KG1 (cell line): ENCODE measurements at regions not wholly inside any gene's neighbourhood (a gene's known extent, or its start where the extent isn't known, plus 50 kb on each side); places are given as distances from the start of the nearest gene placed in this dataset.
"Not testable (repeated sequence)": the region's sequence is repeated elsewhere in the genome, so short reads cannot be mapped to it uniquely, and the experiment has no call there.

Experiments
- DNase-seq: peaks from one replicate; lab custom pipeline; 2025; lab: John Stamatoyannopoulos, UW

DNA sequence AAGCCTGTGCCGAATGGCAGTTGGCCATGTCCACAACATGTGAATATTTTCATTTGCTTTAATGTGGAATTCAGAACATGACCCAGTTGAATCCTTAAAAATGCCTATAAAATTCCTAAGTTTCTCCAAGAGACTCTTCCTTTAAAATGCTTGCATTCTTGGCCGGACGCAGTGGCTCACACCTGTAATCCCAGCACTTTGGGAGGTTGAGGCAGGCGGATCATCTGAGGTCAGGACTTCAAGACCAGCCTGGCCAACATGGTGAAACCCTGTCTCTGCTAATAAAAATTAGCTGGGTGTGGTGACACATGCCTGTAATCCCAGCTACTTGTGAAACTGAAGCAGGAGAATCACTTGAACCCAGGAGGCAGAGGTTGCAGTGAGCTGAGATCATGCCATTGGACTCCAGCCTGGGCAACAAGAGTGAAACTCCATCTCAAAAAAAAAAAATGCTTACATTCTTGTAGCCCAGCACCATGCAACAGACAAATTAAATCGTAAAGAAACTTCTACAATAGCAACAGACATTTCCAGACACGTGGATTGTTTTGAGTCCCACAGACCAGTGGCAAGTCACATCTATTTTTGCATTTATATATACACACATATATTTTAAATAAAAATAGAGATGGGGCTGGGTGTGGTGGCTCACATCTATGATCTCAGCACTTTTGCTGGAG, 274.4 kb downstream of the GOLGA6L6 start:
- not testable (repeated sequence) for DNase-seq

DNA sequence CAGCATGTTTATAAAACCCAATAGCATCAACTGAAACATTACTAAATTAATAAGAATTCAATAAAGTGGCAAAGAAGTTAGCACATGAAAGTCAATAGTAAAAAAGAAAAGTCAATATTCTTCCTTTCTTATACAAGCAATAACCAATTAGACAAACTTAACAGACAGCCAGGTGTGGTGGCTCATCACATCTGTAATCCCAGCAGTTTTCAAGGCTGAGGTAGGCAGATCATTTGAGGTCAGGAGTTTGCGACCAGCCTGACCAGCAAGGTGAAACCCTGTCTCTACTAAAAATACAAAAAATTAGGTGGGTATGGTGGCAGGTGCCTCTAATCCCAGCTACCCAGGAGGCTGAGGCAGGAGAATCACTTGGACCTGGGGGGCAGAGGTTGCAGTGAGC, 275.9 kb downstream of the GOLGA6L6 start:
- not testable (repeated sequence) for DNase-seq

DNA sequence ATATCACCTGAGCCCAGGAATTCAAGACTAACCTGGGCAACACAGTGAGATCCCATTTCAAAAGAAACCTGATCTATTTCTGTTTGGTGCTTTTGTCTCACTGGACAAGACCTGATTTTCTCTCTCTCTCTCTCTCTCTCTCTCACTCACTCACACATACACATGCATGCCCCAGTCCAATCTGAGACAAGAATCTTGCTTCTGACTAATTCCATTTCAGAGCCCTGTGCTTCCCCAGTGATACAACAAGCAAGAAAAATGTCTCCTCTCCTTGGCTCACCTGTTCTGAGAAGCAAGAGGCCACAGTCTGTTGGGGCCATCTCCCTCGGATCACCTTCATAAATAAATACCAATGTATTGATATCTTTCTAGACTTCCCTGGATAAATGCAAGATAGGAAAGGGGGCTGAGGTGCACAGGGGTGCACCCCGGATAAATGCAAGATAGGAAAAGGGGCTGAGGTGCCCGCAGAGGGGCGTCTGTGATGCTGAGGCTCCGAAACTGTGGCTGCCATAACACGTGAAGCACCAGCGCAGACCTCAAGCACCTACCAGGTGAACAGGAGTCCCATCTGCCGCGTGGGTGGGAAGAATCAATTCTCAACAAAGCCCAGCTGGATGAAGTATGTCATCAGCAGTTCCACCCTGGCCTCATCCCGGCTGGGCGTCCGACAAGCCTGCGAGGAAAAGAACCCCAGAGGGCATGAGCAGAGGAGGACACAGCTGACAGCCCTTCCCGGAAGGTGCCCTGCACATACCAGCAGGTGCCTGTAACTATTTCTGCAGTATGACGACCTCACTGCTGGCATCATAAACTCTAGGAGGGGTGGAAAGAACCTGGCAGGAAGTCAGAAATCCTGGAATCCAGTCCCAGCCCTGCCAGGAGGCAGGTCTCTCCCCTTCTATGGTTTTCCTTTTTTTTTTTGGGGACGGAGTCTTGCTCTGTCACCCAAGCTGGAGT, 280.0 kb downstream of the GOLGA6L6 start:
- DNase-seq = not testable (repeated sequence)

DNA sequence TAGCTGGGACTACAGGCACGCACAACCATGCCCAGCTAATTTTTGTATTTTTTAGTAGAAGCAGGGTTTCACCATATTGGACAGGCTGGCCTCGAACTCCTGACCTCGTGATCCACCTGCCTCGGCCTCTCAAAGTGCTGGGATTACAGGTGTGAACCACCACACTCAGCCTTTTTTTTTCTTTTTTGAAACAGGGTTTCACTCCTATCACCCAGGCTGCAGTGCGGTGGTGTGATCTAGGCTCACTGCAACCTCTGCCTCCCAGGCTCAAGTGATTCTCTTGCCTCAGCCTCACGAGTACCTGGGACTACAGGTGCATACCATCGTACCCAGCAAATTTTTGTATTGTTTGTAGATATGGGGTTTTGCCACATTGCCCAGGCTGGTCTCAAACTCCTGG, 280.9 kb downstream of the GOLGA6L6 start:
- not testable (repeated sequence) for DNase-seq

DNA sequence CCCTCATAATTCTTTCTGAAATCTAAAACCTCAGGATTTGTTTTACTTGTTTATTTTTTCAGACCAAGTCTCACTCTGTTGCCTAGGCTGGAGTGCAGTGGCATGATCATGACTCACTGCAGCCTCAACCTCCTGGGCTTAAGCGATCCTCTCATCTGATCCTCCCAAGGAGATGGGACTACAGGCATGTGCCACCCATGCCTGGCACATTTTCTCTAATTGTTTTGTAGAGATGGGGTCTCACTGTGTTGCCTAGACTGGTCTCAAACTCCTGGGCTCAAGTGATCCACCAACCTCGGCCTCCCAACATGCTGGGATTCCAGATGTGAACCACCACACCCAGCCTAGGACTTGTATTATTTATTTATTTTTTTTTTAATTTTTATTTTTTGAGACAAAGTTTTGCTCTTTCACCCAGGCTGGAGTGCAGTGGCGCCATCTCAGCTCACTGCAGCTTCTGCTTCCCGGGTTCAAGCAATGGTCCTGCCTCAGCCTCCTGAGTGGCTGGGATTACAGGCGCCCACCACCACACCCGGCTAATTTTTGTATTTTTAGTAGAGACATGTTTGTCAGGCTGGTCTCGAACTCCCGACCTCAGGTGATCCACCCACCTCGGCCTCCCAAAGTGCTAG, 281.9 kb downstream of the GOLGA6L6 start:
- not testable (repeated sequence) for DNase-seq

DNA sequence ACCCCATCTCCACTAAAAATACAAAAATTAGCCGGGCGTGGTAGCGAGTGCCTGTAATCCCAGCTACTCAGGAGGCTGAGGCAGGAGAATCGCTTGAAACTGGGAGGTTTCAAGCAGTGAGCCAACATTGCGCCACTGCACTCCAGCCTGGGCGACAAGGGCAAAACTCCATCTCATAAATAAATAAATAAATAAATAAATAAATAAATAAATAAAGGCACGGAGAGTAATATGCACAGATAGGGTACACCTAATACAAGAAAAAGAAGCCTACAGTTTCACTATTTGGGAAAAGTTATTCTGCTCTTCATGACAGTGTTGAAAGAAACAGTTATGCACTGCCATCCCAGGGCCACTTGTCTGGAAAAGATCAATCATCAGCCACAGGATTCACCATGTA, 285.2 kb downstream of the GOLGA6L6 start:
- not testable (repeated sequence) for DNase-seq

DNA sequence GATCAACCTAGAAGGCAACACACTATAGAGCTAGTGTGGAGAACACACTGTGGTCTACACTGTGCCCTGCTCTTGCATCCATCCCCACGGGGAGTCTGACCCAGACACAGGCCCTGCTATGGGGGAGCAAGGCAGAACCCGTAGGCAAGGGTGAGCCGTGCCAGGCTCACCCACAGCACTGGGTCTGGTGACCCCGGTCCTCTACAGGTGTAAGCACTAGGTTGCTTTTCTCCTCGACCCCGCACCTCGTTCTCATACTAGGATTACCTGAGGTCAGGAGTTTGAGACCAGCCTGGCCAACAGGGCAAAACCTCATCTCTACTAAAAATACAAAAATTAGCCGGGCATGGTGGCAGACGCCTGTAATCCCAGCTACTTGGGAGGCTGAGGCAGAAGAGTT, 286.0 kb downstream of the GOLGA6L6 start:
- DNase-seq = not testable (repeated sequence)

DNA sequence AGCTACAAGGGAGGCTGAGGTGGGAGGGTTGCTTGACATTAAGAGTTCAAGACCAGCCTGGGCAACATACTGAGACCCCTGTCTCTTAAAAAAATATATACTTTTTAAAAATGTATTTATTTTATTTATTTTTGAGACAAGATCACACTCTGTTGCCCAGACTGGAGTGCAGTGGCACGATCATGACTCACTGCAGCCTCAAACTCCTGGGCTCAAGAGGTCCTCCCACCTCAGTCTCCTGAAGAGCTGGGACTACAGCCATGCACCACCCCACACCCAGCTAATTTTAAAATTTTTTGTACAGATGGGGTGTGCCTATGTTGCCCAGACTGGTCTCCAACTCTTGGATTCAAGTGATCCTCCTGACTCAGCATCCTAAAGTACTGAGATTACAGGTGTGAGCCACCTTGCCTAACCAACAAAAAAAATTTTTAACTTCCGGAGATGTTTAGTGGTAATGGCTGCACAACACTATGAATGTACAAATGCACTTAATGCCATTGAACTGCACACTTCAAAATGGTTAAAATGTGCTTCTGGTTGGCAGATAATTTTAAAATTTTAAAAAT, 288.5 kb downstream of the GOLGA6L6 start:
- not testable (repeated sequence) for DNase-seq

DNA sequence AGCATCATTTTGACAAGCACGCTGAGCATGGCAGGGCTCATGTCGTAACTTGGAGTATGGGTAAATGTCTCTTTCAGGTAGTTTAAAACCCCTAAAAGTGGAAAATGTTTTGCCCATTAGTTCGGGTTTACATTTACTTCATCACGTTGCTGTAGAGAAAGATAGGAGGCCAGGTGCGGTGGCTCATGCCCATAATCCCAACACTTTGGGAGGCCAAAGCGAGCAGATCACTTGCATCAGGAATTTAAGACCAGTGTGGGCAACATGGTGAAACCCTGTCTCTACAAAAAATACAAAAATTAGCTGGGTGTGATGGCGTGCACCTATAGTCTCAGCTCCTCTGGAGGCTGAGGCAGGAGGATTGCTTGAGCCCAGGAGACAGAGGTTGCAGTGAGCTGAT, 289.6 kb downstream of the GOLGA6L6 start:
- DNase-seq = not testable (repeated sequence)

DNA sequence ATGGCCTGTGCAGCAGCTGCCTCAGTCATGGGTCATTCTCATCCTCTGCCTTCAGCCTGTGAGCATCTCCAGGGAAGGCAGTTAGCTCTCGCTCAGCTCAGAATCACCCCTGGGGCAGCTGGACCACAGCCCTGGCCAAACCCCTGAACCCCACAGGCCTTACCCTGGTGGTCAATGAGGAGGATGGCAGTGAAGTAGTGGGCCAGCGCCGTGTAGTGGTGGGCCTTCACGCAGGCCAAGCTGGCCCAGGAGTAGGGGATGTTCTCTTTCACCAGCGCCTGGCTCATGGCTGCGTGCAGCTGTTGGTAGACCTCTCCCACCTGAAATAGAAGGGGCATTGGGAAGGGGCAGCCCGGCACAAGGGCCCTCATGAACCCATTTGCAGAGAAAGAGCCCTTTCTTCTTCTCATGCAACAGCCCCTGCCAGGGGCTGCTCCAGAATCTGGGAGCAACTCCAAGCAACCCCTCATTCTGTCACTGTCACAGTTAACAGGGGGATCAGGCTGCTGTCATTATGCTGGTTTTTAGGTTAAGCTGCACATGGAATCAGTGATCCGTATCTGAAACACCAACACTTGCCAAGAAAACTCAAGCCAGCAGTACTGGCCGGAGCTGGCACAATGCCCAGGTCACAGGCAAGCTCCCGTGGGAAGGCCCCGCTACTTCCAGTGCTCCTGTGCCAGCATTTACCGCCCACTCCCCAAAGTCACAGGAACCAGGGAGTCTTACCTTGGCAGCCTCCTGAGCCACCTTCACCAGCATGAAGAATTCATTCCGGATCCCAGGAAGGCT, 290.2 kb downstream of the GOLGA6L6 start:
- DNase-seq = not testable (repeated sequence)

DNA sequence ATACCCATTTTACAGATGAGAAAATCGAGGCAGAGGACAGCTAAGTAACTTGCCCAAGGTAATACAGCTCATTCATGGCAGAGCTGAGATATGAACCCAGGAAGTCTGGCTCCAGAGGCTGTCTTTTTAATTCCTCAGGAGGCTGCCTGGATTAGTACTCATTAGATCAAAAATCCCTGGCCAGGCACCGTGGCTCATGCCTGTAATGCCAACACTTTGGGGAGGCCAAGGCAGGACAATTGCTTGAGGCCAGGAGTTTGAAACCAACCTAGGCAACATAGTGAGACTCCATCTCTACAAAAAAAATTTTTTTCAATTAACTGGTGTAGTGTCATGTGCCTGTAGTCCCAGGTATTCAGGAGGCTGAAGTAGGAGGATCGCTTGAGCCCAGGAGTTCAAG, 291.4 kb downstream of the GOLGA6L6 start:
- not testable (repeated sequence) for DNase-seq

DNA sequence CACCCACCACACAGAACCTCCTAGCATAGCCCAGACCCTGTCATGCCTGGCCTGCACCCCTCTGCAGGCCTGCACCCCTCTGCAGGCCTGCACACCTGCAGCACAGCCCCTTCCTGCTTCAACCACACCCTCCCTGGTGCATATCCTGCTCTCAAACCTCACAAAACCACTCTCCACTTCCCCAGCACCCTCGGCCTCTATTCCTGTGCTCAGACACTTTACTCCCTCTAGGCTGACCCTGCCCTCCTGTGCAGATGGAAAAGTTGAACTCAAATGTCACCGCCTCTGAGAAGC, 292.0 kb downstream of the GOLGA6L6 start:
- DNase-seq = not testable (repeated sequence)

DNA sequence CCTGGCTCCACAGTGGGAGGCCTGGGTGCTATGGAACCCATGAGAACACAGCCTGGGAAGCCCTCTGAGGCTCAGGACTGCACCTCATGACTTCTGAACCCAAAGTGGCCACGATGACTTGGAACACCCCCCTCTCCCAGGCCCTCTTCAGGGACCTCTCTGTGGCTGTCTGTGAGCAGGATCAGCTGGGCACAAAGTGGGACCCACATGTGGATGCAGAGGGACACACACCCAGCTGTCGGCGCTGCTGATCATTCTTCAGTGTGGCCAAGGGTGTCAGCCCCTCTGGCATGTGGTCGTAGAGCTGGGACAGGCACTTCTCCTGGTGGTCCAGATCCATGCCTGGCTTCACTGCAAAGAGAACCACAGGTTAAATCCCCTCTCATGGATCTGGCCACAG, 293.2 kb downstream of the GOLGA6L6 start:
- not testable (repeated sequence) for DNase-seq

DNA sequence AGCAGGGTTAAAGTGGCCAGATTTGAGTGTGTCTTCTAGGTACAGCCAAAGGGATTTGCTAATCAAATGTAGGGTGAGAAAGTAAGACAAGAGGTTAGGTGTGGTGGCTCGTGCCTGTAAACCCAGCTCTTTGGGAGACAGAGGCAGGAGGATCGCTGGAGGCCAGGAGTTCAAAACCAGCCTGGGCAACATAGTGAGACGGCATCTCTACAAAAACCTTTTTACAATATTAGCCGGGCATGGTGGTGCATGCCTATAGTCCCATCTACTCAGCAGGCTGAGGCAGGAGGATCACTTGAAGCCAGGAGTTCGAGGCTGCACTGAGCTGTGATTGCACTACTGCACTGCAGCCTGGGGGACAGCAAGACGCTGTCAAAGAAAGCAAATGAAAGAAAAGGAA, 294.5 kb downstream of the GOLGA6L6 start:
- DNase-seq = not testable (repeated sequence)

DNA sequence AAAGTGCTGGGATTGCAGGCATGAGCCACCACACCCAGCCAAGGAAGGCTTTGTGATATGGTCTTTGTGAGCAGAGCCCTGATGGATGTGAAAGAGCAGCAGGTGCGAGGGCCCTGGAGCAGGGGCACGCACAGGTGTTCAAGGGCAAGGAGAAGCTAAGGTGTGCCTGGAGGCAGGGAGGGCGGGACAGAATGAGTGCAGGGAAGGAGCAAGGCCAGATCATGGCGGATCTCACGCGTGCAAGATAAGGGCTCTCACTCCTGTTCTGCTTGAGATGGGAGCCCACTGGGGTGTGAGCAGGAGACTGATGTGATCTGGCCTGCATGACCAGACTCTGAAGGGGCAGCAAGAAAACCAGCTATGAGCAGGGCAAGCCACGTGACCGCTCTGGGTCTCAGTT, 295.0 kb downstream of the GOLGA6L6 start:
- not testable (repeated sequence) for DNase-seq

DNA sequence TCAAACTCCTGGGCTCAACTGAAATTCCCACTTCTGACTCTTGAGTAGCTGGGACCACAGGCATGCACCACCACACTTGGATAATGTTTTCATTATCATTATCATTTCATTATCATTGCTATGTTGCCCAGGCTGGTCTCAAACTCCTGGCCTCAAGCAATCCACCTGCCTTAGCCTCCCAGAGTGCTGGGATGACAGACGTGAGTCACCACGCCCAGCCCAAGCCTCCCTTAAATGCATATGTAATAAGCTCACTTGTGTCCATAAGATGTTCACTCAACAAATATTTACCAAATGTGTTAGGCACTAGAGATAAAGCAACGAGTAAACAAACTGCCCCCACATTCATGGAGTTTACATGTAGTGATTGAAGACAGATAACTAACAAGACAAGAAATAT, 295.7 kb downstream of the GOLGA6L6 start:
- not testable (repeated sequence) for DNase-seq

DNA sequence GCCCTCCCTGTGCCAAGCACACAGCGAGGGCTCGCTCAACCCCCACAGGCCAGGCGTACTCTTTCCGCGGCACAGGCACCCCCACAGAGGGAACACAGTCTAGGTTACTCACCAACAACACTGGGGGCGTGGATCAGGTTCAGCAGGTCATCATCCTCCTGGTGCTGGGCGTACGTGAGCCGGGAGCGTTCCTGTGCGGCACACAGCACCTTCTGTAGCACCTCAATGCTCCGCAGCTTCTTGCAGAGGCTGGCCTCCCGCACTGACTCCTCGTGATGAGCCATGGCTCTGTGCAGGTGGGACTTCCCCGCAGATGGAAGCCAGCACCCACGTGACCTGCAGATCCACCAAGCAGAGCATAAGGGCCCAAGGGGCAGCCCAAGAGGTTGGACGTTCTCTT, 296.8 kb downstream of the GOLGA6L6 start:
- DNase-seq = not testable (repeated sequence)

DNA sequence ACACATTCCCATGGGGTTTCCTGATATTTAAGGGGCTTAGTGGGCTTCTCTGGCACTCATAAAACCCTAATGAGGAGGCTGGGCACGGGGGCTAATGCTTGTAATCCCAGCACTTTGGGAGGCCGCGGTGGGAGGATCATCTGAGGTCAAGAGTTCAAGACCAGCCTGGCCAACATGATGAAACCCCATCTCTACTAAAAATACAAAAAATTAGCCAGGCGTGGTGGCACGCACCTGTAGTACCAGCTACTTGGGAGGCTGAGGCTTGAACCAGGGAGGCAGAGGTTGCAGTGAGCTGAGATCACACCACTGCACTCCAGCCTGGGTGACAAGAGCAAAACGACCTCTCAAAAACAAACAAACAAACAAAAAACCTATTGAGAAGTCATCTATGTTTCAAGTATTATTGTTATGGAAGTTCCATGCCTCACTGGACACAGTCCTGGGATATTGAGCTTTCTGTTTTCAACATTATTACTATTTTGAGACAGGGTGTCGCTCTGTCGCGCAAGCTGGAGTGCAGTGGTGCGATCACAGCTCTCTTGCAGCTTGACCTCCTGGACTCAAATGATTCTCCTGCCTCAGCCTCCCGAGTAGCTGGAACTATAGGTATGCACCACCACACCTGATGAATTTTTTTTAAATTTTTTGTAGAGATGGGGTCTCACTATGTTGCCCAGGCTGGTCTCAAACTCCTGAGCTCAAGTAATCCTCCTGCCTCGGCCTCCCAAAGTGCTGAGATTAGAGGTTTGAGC, 297.9 kb downstream of the GOLGA6L6 start:
- not testable (repeated sequence) for DNase-seq

DNA sequence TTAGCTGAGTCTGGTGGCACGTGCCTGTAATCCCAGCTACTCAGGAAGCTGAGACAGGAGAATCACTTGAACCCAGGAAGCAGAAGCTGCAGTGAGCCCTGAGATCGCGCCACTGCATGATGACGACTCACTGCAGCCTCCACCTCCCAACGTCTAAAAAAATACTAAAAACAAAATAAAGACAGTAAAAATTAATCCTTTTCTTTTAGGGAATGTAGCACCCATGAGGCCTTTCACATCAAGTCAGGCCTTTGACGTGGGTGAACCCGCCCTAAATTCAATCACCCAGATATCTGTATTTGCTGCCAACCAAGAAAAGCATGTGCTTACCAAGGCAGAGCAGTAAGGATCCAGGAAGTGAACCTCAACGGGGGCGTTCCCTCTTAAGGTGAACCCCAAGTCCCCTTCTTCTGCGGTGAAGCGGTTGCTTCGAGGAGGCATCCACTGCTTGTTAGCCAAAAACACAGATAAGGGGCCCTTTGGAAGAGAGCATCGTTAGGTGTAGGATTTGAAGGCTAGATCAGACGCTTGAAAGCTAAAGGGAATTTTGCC, 301.2 kb downstream of the GOLGA6L6 start:
- DNase-seq = not testable (repeated sequence)

DNA sequence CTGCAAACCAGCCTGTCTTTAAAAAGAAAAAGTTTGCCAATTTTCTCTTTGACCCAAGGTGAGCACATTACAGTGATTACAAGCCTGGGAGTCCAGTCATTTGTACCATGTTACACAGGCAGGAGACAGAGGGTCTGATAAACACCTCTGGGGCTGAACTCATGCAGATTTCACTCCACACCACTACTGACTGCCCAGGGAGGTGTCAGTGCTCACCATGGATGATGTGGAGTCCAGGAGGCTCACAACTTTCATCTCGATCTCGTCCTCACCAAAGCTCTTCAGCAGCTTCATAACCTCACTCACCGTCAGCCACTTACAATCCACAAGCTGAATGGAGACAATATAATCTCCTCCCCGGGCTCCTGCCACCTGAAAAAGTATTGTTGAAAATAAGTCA, 302.4 kb downstream of the GOLGA6L6 start:
- DNase-seq = not testable (repeated sequence)
